ENCODE measurements at regions not wholly inside any gene's neighbourhood (a gene's known extent, or its start where the extent isn't known, plus 50 kb on each side); places are given as distances from the start of the nearest gene placed in this dataset.
"Not testable (repeated sequence)": the region's sequence is repeated elsewhere in the genome, so short reads cannot be mapped to it uniquely, and the experiment has no call there.

DNA sequence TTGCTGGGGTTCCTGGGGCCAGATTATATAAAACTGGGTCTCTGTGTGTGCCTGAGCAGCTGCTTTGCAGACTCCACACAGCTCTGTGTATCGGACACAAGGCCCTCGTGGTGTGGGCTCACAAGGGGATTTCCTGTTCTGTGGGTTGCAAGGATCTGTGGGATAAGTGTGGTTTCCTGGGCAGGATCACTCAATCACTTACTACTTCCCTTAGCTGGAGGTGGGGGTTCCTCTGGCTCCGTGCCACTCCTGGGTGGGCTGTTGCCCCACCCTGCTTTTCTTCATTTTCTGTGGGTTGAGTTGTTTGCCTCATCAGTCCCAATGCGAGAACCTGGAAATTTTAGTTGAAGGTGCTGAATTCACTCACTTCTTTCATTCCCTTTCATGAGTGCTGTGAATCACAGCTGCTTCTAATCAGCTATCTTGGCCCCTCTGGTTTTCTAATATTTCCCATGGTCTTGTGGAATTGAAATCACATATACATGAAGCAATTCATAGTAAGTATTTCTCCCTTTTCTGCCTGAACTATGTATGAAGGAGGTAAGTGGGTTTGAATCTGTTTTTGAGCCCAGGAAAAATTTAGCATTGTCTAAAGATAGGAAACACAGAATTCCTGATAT, 196.3 kb downstream of the DCDC2C start:
- DNase-seq (ENCODE audit: low spot score), result no peak

- DNase-seq (ENCODE audit: low spot score), result no peak
Measured at GRCh38 chr2:3902131-3902530, 198.8 kb downstream of the DCDC2C start.

GRCh38 chr2:3904061-3904460, 200.7 kb downstream of the DCDC2C start:
- no peak for DNase-seq (ENCODE audit: low spot score)

DNA sequence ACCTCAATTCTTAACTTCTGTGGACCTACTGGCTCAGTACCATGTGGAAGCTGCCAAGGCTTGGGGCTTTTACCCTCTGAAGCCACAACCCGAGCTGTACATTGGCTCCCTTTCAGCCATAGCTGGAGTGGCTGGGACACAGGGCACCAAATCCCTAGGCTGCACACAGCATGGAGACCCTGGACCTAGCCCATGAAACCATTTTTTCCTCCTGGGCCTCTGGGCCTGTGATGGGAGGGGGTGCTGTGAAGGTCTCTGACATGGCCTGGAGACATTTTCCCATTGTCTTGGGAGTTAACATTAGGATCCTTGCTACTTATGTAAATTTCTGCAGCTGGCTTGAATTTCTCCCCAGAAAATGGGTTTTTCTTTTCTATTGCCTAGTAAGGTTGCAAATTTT, 205.1 kb downstream of the DCDC2C start:
- DNase-seq (ENCODE audit: low spot score), result not testable (repeated sequence)

- no peak for DNase-seq (ENCODE audit: low spot score)
Measured at GRCh38 chr2:3911882-3912455, 208.6 kb downstream of the DCDC2C start.

- DNase-seq (ENCODE audit: low spot score), result no peak
Measured at GRCh38 chr2:3913166-3913565, 209.8 kb downstream of the DCDC2C start.

- no peak for DNase-seq (ENCODE audit: low spot score)
Measured at GRCh38 chr2:3914241-3914640, 210.9 kb downstream of the DCDC2C start.

GRCh38 chr2:3927031-3927430, 223.7 kb downstream of the DCDC2C start:
- no peak for DNase-seq (ENCODE audit: low spot score)

- no peak for DNase-seq (ENCODE audit: low spot score)
Measured at GRCh38 chr2:3929374-3929773, 226.0 kb downstream of the DCDC2C start.

- no peak for DNase-seq (ENCODE audit: low spot score)
Measured at GRCh38 chr2:3930246-3930645, 226.9 kb downstream of the DCDC2C start.

DNA sequence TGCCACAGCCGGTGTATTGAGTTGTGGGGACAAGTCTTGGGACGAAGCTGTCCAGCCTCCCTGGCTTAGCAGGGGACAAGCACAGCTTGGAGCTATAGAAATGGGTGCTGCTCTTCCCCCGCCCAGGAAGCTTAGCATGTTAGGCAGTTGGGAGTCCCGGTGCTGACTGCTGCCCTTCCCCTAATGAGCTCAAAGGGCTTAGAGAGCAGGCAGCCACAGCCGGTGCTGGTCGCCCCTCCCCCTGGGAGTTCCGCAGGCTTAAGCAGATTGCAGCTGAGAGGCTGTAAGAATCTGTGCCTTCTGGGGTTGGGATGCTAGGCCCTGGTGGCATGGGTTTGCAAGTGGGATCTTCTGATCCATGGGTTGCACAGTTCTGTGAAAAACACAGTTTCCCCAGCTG, 237.3 kb downstream of the DCDC2C start:
- DNase-seq (ENCODE audit: low spot score), result no peak

DNA sequence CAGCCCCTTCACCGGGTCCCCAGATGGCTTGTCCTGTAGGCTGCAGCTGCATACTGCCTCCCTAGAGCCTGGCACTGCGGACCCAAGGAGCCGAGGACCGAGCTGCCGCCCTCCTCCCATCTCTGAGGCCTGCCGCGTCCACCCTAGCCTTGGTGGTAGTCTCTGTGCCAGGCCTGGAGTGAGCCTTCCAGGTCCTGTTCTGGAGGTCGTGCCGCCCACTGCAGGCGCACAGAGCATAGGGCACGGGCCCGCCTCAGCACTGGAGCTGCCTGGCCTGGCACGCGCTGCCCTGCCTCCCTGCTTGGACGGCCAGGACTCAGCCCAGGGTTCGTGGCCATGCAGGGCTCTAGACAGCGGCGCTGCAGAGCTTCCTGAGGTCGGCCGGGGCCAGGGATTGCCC, 239.5 kb downstream of the DCDC2C start:
- no peak for DNase-seq (ENCODE audit: low spot score)

- no peak for DNase-seq (ENCODE audit: low spot score)
Measured at GRCh38 chr2:3944071-3944470, 240.7 kb downstream of the DCDC2C start.

- DNase-seq (ENCODE audit: low spot score), result no peak
Measured at GRCh38 chr2:3944841-3945240, 241.5 kb downstream of the DCDC2C start.

DNA sequence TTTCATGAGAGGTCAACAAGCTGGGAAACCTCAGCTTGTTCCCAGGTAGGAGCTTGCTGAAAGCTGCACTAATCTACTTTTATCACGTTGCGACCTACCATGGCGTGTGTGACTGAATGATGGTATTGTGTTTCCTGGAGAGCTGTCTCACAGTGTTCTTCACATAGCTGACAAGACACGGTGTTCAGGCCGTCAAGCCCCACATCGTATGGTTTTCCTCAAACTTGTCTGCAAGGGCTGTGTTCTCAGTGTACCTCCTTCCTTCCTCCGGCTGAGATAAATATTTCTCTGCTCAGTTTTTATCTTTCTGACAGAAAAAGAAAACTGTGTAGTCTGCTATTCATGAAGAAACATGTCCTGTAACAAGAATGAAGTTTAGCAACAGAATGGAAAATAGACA, 244.8 kb downstream of the DCDC2C start:
- no peak for DNase-seq (ENCODE audit: low spot score)

DNA sequence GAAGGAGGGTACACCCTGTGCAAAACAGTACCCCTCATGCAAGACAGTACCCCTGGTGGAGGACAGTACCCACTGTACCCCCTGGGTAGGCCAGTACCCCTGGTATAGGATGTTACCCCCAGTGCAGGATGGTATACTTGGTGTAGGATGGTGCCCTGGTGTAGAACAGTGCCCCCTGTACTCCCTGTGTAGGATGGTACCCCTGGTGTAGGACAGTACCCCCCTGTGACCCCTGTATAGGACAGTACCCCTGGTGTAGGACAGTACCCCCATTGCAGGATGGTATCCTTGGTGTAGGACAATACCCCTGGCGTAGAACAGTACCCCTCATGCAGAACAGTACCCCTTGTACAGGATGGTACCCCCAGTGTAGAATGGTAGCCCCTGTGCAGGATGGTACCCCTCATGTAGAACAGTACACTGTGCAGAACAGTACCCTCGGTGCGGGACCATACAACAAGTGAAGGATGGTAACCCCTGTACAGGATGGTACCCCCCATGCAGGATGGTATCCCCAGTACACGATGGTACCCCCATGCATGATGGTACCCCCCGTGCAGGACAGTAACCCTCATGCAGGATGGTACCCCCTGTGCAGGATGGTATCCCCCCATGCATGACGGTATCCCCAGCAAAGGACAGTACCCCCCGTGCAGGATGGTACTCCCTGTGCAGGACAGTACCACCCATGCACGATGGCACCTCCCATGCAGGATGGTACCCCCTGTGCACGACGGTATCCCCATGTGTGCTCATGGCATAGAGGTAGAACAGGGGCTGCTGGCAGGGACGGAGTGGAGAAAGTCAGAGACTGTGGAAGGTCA, 248.0 kb downstream of the DCDC2C start:
- no peak for DNase-seq (ENCODE audit: low spot score)

DNA sequence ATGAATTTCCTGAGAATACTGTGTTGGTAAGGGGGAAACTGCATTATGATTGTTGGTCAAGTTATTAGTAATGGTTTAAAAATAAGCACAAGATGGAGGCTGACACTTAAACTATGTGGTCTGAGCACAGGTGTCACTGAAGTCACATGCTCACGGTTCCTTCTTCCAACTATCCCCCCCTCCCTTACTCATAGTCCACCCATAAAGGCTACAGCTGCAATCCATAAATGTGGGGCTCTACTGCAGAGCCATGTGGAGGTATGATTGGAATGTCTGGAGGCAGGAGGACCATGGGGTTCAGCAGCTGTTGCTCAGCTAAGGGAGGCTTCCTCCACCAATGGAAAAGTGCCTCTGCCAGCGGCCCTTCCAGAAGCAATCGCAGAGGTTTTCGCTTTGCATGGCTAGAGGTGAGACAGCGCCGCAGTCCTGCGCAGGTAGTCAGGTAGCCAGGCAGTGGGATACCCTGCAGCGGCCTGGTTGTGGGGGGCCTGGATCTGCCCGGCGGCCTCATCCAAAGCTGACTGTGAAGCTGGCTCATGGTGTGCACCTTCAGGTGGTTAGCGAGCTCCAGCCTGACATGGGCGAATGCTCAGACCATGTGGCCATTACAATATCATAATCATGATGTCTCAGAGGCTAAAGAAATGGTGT, 249.6 kb downstream of the DCDC2C start:
- no peak for DNase-seq (ENCODE audit: low spot score)

GRCh38 chr2:3954261-3954660, 250.9 kb downstream of the DCDC2C start:
- DNase-seq (ENCODE audit: low spot score), result no peak

GRCh38 chr2:3956406-3956805, 253.0 kb downstream of the DCDC2C start:
- DNase-seq (ENCODE audit: low spot score), result no peak

GRCh38 chr2:3956892-3957291, 253.5 kb downstream of the DCDC2C start:
- no peak for DNase-seq (ENCODE audit: low spot score)

- no peak for DNase-seq (ENCODE audit: low spot score)
Measured at GRCh38 chr2:3958465-3958864, 255.1 kb downstream of the DCDC2C start.

DNA sequence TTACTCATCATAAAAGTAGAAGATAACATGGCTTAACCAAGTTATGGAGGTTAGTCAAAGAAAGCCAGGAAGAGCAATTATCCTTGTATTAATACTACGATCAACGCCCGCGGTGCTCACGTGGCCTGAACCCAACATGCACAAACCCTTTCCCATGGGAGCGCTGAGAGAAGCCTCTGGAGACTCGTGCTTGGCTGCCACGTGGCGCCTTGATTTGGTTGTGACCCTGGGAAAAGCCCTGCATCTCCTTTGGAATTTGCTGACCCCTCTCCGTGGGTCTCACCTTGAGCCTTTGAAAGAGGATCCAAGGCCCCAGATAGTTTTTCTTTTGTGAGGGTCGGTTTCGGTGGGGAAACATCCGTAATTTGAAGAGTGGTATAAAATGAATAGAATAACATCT, 255.6 kb downstream of the DCDC2C start:
- no peak for DNase-seq (ENCODE audit: low spot score)

DNA sequence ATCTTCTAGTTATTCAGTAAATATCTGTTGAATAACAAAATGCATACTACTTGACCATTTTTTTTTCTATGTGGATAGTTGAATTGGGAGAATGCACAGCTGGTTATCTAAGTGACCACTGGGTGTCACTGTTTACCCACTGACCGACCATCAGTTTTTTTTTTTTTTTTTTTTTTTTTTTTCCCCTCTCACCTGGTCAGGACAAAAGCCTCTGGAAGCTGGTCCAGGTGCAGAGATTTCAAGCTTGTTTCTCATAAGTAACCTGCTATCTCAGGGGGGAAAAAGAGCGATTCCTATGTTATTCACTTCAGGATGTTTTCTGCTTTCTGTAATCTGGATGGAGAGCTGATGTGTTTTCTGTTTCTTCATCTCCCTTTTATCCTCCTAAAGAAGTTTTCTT, 256.0 kb downstream of the DCDC2C start:
- peak; percentile 43 for DNase-seq (ENCODE audit: low spot score)

Data from HuH-7 (cell line).